ENCODE measurements at regions not wholly inside any gene's neighbourhood (a gene's known extent, or its start where the extent isn't known, plus 50 kb on each side); places are given as distances from the start of the nearest gene placed in this dataset.

DNA sequence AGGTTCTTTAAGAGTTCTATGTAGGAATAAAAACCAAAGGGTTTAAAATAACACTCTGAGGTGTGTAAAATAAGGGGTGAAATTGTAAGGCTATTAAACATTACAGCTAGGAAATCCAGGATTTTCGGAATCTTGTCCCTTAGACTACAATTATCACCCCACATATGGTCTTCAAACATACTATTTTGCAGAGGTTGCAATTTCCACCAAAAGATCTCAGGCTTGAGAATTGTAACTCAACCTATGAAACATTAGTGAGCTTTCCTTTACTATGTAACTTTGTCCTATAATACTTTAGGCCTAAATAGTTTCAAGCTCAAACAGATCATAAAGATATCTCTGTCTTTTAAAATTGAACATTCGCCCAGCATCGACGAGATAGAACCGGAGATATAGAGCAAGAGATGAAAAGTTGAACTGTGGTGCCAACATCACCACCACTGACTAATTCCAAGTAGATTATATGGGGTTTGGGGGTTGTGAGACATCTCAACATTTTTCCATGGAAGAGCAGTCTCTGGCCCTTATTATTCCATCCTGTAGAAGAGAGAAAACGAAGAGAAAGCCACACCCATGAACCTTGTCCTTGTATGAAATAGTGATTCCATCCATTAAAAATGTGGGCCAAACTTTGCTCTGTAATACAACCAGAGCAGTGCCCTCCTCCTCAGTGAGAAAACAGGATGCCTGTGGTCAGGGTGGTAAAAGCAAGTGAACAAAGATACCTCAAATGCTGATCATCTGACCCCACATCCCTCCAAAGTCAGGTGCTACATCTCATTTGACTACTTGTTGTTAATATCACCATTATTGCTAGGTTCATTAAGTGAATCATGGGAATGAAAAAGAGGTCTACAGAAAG is 284.5 kb upstream of the GJE1 start:
- TF ChIP-seq, protein P1, sequence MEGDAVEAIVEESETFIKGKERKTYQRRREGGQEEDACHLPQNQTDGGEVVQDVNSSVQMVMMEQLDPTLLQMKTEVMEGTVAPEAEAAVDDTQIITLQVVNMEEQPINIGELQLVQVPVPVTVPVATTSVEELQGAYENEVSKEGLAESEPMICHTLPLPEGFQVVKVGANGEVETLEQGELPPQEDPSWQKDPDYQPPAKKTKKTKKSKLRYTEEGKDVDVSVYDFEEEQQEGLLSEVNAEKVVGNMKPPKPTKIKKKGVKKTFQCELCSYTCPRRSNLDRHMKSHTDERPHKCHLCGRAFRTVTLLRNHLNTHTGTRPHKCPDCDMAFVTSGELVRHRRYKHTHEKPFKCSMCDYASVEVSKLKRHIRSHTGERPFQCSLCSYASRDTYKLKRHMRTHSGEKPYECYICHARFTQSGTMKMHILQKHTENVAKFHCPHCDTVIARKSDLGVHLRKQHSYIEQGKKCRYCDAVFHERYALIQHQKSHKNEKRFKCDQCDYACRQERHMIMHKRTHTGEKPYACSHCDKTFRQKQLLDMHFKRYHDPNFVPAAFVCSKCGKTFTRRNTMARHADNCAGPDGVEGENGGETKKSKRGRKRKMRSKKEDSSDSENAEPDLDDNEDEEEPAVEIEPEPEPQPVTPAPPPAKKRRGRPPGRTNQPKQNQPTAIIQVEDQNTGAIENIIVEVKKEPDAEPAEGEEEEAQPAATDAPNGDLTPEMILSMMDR (IDR thresholded peaks at IDR 0.05; ENCODE audit: insufficient read depth, low read depth, low read length, missing control alignments), result no peak
- no peak overlapping the region for H3K4me3 ChIP-seq (ENCODE audit: low read depth, low read length)
- no peak for DNase-seq (ENCODE audit: low read depth)

DNA sequence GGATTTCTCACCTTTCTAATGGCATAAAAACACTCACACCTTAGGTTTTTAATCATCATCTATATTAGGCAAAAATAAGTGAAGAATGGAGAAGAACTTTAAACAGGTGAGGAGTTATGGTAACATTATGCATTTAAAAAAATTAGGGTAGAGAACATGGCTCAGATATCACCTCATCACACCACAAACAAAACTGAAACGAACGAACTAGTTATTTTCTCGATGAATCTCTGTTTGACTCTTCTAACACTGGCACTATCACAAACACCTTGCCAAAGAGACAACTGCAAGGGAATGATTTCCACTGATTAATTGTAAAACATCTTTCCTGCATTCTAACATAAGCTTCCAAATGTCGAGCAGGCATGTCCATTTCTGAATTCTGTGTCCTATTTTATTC is 286.1 kb upstream of the GJE1 start:
- H3K4me3 ChIP-seq (ENCODE audit: low read depth, low read length), result no peak overlapping the region
- TF ChIP-seq, protein P1 (IDR thresholded peaks at IDR 0.05; ENCODE audit: insufficient read depth, low read depth, low read length, missing control alignments), result no peak
- DNase-seq (ENCODE audit: low read depth), result no peak

DNA sequence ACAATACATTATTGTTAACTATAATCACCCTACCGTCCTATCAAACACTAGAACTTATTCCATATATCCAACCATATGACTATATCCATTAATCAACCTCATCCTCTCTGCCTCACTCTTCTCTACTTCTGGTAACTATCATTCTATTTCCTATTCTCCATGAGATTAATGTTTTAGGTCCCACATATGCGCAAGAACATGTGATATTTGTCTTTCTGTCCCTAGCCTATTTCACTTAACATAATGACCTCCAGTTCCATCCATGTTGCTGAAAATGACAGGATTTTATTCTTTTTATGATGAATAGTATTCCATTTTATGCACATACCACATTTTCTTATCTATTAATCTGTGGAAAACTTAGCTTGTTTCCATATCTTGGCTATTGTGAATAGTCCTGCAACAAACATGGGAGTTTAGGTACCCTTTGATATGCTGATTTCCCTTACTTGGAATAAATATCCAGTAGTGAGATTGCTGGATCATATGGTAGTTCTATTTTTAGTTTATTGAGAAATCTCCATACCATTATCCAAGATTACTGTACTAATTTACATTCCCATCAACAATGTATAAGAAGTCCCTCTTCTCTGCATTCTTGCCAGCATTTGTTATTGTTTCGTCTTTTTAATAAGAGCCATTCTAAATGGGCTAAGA is 289.4 kb upstream of the GJE1 start:
- H3K4me3 ChIP-seq (ENCODE audit: low read depth, low read length), result no peak overlapping the region
- no peak for DNase-seq (ENCODE audit: low read depth)
- TF ChIP-seq, protein P1 (IDR thresholded peaks at IDR 0.05; ENCODE audit: insufficient read depth, low read depth, low read length, missing control alignments), result no peak

DNA sequence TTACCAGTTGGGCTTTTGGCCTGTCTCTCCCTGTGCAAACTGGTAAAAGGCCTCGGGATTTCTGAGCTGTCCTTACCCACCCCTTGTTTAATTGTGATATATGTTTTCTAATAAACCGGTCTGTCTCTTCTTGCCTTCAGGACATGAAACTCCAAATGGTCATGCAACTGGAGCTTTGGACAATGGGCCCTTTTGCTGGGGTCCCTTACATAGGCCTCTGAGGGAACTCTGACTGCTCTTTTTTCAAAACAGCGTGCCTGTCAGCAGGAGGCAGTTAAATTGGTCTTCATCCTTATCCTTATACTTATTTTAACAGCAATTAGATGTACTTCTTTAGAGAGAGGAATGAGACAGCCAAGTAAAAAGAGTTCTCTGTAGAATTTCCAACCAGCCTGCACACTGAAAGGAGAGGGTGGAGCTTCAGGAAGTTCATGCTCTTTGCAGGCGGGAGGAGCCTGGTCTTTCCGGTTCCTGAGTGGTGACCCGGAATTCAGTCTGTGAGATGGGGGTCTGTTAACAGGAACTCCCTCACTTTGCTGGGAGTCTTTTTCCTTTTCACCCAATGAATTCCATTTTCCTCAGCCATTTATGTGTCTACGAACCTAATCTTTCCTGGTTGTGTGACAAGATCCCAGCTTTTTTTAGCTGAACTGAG is 299.6 kb upstream of the GJE1 start:
- H3K4me3 ChIP-seq (ENCODE audit: low read depth, low read length), result no peak overlapping the region
- no peak for DNase-seq (ENCODE audit: low read depth)
- TF ChIP-seq, protein P1 (IDR thresholded peaks at IDR 0.05; ENCODE audit: insufficient read depth, low read depth, low read length, missing control alignments), result no peak

DNA sequence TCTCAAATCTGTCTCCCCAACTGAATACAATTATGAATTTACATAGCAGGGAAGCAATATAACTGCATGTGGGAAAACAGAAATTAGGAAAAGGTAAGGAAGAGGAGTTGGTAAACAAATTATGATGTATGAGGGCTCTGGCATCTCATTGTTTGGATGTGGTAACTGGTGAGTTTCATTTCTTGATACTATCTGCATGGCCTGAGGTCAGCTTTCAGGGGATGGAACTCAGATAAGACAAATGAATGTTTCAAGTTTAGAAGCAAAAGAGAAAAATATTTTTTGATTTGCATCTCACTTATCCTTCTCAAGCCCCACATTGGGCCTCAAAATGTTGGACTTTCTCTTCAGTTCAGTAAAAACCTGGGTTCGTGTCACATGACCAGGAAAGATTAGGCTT is 302.2 kb upstream of the GJE1 start:
- DNase-seq (ENCODE audit: low read depth), result no peak
- TF ChIP-seq, protein P1 (IDR thresholded peaks at IDR 0.05; ENCODE audit: insufficient read depth, low read depth, low read length, missing control alignments), result no peak
- H3K4me3 ChIP-seq (ENCODE audit: low read depth, low read length), result no peak overlapping the region

DNA sequence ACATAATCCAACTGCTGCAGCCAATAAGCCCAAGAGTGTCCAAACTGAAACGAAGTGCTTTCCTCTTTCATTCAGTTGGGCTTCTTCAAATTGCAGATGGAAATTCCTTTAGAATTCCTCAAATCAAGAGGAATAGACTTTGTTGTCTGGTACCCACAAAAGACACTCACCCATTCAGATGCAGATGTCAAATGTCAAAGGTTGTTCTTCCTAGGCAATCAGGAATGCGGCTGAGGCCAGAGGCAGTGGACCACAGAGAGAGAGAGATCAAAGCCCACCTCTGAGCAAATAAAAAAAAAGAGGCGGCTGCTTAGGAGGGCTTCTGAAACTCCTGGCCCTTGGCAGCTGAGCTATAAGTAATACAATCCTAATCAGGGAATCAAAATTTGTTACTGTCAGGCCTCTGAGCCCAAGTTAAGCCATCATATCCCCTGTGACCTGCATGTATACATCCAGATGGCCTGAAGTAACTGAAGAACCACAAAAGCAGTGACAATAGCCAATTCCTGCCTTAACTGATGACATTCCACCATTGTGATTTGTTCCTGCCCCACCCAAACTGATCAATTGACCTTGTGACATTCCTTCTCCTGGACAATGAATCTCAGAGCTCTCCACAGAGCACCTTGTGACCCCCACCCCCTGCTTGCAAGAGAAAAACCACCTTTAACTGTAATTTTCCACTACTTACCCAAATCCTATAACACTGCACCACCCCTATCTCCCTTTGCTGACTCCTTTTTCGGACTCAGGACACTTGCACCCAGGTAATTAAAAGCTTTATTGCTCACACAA is 303.0 kb upstream of the GJE1 start:
- no peak for DNase-seq (ENCODE audit: low read depth)
- TF ChIP-seq, protein P1 (IDR thresholded peaks at IDR 0.05; ENCODE audit: insufficient read depth, low read depth, low read length, missing control alignments), result no peak
- no peak overlapping the region for H3K4me3 ChIP-seq (ENCODE audit: low read depth, low read length)

All from GM12865 (cell line).